ENCODE measurements at regions not wholly inside any gene's neighbourhood (a gene's known extent, or its start where the extent isn't known, plus 50 kb on each side); places are given as distances from the start of the nearest gene placed in this dataset.

- H3K4me1 ChIP-seq (ENCODE audit: control insufficient read depth, low read length) = no peaks in the 10 kb centered on the region
- H3K9me3 ChIP-seq (ENCODE audit: control insufficient read depth, insufficient read depth, low read length) = no peaks in the 10 kb centered on the region
- H3K36me3 ChIP-seq (ENCODE audit: control insufficient read depth, low read length) = no peaks in the 10 kb centered on the region
- H3K27ac ChIP-seq (ENCODE audit: low read depth, low read length) = no peak overlapping the region
- H3F3A ChIP-seq (ENCODE audit: control insufficient read depth, insufficient read depth) = no peaks in the 10 kb centered on the region
- H4K20me1 ChIP-seq (ENCODE audit: control insufficient read depth, insufficient read depth, low read depth, low read length) = no peaks in the 10 kb centered on the region
- TF ChIP-seq CTCF (IDR thresholded peaks at IDR 0.05; ENCODE audit: low read depth, low read length, poor library complexity, severe bottlenecking) (no peak), EZH2phosphoT487 (IDR thresholded peaks at IDR 0.05; ENCODE audit: borderline replicate concordance, low read length) (no peak)
- H3K9me2 ChIP-seq (replicated peaks; ENCODE audit: control insufficient read depth, low read length) = no peaks in the 10 kb centered on the region
- no peaks in the 10 kb centered on the region for H3K27me3 ChIP-seq (ENCODE audit: control insufficient read depth, low read length)
- no peak overlapping the region for H3K4me3 ChIP-seq (ENCODE audit: low read length)
- H3K4me2 ChIP-seq (ENCODE audit: low read length) = no peak overlapping the region
- H3K79me2 ChIP-seq (ENCODE audit: control insufficient read depth, low read length) = no peaks in the 10 kb centered on the region
Observed at GRCh38 chr5:13252699-13253098, 691.8 kb downstream of the DNAH5 start.

DNA sequence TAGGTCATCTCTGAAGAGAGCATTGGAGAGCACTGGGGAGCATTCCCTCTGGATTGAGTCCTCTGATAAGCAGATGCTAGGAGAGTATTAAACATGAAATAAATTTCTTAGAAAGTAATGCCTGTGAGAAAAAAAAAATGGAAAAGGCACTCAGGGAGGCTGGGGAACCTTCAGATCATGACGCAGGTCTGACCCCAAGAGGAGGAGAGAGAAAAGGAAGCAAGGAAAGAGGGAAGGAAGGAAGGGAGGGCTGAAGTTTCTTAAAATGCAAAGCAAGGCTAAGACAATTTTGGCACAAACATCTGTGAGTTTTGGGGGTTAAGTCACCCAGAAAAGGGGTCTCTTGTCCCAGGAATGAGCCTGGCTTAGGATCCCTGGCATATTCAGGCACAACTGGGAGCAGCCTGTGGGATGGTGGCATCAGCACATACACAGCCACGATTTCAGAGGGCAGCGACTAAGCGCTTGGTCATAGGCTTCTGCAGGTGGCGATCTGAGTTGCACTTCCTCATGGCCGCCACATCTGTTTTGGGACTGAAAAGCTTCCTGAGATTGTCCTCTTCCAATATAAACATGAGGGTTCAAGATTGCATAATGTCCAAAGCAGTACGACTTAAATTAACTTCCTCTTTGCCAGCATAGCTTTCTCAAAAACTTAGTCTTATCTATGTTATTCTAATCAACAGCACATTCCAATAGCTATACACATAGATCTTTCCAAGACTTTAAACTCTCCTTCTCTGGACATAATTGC lies 692.7 kb downstream of the DNAH5 start:
- Histone ChIP-seq H3K4me1 (ENCODE audit: control insufficient read depth, low read length) (no peaks in the 10 kb centered on the region), H3K4me2 (ENCODE audit: low read length) (no peak overlapping the region), H3K36me3 (ENCODE audit: control insufficient read depth, low read length) (no peaks in the 10 kb centered on the region), H3K27me3 (ENCODE audit: control insufficient read depth, low read length) (no peaks in the 10 kb centered on the region), H3K4me3 (ENCODE audit: low read length) (no peak overlapping the region), H3K79me2 (ENCODE audit: control insufficient read depth, low read length) (no peaks in the 10 kb centered on the region), H3K27ac (ENCODE audit: low read depth, low read length) (no peak overlapping the region), H3K9me3 (ENCODE audit: control insufficient read depth, insufficient read depth, low read length) (no peaks in the 10 kb centered on the region), H3F3A (ENCODE audit: control insufficient read depth, insufficient read depth) (no peaks in the 10 kb centered on the region), H4K20me1 (ENCODE audit: control insufficient read depth, insufficient read depth, low read depth, low read length) (no peaks in the 10 kb centered on the region), H3K9me2 (replicated peaks; ENCODE audit: control insufficient read depth, low read length) (no peaks in the 10 kb centered on the region)
- TF ChIP-seq CTCF (IDR thresholded peaks at IDR 0.05; ENCODE audit: low read depth, low read length, poor library complexity, severe bottlenecking) (no peak), EZH2phosphoT487 (IDR thresholded peaks at IDR 0.05; ENCODE audit: borderline replicate concordance, low read length) (no peak)

DNA sequence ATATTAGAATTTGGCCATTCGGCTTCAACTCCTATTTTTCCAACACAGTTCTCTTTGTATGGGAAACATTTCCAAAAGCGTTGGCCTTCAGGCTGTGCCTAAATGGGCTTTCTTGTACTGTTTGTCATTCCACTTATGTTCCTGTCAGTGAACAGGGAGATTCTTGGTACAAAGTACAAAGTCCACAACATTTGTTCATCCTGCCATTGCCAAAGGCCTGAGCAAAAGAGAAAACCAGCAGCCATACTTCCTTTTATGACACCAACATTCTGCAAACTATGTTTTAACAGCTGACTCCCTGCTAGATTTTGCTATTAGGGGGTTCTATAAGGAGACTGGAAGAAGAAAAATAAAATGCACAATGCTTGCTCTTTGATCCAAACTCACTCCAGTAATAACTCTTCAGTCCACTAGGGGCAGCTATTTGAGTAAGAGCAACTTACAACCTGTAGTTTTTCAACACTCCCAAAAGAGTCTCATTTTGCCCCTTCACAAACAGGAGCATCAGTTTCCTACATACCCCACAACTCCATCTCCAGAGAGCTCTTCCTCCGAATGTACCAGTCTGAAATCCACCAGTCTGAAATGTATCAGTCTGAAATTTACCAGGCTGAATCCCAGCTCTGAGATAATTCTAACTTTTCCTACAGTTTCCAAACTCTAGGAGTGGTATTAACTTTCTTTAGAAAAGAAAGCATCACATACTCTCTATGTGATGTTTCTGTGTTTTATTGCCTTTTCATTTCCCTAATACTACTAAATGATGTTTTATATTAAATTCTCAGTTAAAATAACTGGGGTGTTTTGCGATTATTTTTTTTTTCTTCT lies 693.8 kb downstream of the DNAH5 start:
- Histone ChIP-seq H3K4me2 (ENCODE audit: low read length) (no peak overlapping the region), H3K9me3 (ENCODE audit: control insufficient read depth, insufficient read depth, low read length) (no peaks in the 10 kb centered on the region)

More for the DNA sequence above, 693.8 kb downstream of the DNAH5 start:
- no peak overlapping the region for H3K27ac ChIP-seq (ENCODE audit: low read depth, low read length)
- no peaks in the 10 kb centered on the region for H3K9me2 ChIP-seq (replicated peaks; ENCODE audit: control insufficient read depth, low read length)
- no peaks in the 10 kb centered on the region for H3K4me1 ChIP-seq (ENCODE audit: control insufficient read depth, low read length)
- no peaks in the 10 kb centered on the region for H3F3A ChIP-seq (ENCODE audit: control insufficient read depth, insufficient read depth)
- no peaks in the 10 kb centered on the region for H3K27me3 ChIP-seq (ENCODE audit: control insufficient read depth, low read length)
- no peaks in the 10 kb centered on the region for H3K36me3 ChIP-seq (ENCODE audit: control insufficient read depth, low read length)
- no peaks in the 10 kb centered on the region for H4K20me1 ChIP-seq (ENCODE audit: control insufficient read depth, insufficient read depth, low read depth, low read length)
- H3K4me3 ChIP-seq (ENCODE audit: low read length) = no peak overlapping the region
- no peaks in the 10 kb centered on the region for H3K79me2 ChIP-seq (ENCODE audit: control insufficient read depth, low read length)
- peak; percentile 70 for TF ChIP-seq CTCF (IDR thresholded peaks at IDR 0.05; ENCODE audit: low read depth, low read length, poor library complexity, severe bottlenecking)
- TF ChIP-seq EZH2phosphoT487 (IDR thresholded peaks at IDR 0.05; ENCODE audit: borderline replicate concordance, low read length) = no peak

Data from DOHH2 (cell line).